SK-N-SH (cell line): ENCODE measurements at regions not wholly inside any gene's neighbourhood (a gene's known extent, or its start where the extent isn't known, plus 50 kb on each side); places are given as distances from the start of the nearest gene placed in this dataset.
"Not testable (repeated sequence)": the region's sequence is repeated elsewhere in the genome, so short reads cannot be mapped to it uniquely, and the experiment has no call there.

Experiments
- CTCF ChIA-PET: fragments of 300-600, 350-600 bp; formaldehyde crosslinking; extraction: SDS; loops from one replicate; lab custom pipeline; 2021; lab: Yijun Ruan, JAX
- POLR2A ChIA-PET: fragments of 350-600 bp; sonication (Branson Sonifier 250); formaldehyde crosslinking; extraction: SDS; loops from one replicate; lab custom pipeline; 2020; ENCODE audit warnings: antibody characterized with exemption, inconsistent platforms; lab: Yijun Ruan, JAX
- DNase-seq: peaks from one replicate; pipeline ENCODE4 v3.0.0; 2012
- H2AFZ ChIP-seq: fragments of 200-600 bp; sonication (generic); 2 replicates; pipeline ENCODE4 v1.8.1; 2016; ENCODE audit warnings: antibody characterized with exemption, mild to moderate bottlenecking, low read depth
- H3F3A ChIP-seq: fragments of 200-600 bp; sonication (generic); replicated peaks from 2 replicates; pipeline ENCODE3; 2016; ENCODE audit warnings: antibody characterized with exemption, mild to moderate bottlenecking; ENCODE audit not compliant: insufficient read depth
- H3K27ac ChIP-seq, 2 experiments: fragments of 200-500 bp in 1 of 2; fragments of 200-600 bp in 1 of 2; sonication (Bioruptor generic) in 1 of 2; sonication (generic), shearing (Covaris generic) in 1 of 2; 2 replicates each; pipeline versions ENCODE4 v1.5.1 to v1.6.1; 2014 to 2016; ENCODE audit warnings: low read depth in 2 of 2, inconsistent platforms in 1 of 2, low read length in 1 of 2, mild to moderate bottlenecking in 1 of 2, mixed read lengths in 1 of 2
- H3K27me3 ChIP-seq: fragments of 200-600 bp; sonication (generic), shearing (Covaris generic); 2 replicates; pipeline ENCODE4 v1.6.1; 2016; ENCODE audit warnings: mixed run types; ENCODE audit not compliant: insufficient read depth
- H3K36me3 ChIP-seq, 2 experiments: fragments of 200-500 bp in 1 of 2; fragments of 200-600 bp in 1 of 2; sonication (Bioruptor generic) in 1 of 2; sonication (generic) in 1 of 2; replicated peaks in 1 of 2; 2 replicates each; pipeline versions ENCODE3 to v1.5.1; 2014 to 2016; ENCODE audit warnings: low read length in 1 of 2, mild to moderate bottlenecking in 1 of 2; ENCODE audit not compliant: insufficient read depth in 2 of 2, control insufficient read depth in 1 of 2
- H3K4me1 ChIP-seq, 2 experiments: fragments of 200-500 bp in 1 of 2; fragments of 200-600 bp in 1 of 2; sonication (Bioruptor generic) in 1 of 2; sonication (generic), shearing (Covaris generic) in 1 of 2; 2 replicates each; pipeline versions ENCODE4 v1.5.1 to v1.6.1; 2014 to 2016; ENCODE audit warnings: low read depth in 1 of 2, low read length in 1 of 2, mixed run types in 1 of 2; ENCODE audit not compliant: insufficient read depth in 2 of 2, control insufficient read depth in 1 of 2
- H3K4me2 ChIP-seq: fragments of 200-600 bp; sonication (generic), shearing (Covaris generic); 2 replicates; pipeline ENCODE4 v1.6.1; 2017; ENCODE audit warnings: mixed run types
- H3K4me3 ChIP-seq, 2 experiments: fragments of 200-500 bp in 1 of 2; fragments of 200-600 bp in 1 of 2; sonication (Bioruptor generic) in 1 of 2; sonication (generic), shearing (Covaris generic) in 1 of 2; 2 replicates each; pipeline versions ENCODE4 v1.5.1 to v1.8.1; 2014 to 2016; ENCODE audit warnings: low read depth in 2 of 2, inconsistent platforms in 1 of 2, low read length in 1 of 2, mild to moderate bottlenecking in 1 of 2, mixed read lengths in 1 of 2, moderate library complexity in 1 of 2
- H3K79me2 ChIP-seq: fragments of 200-600 bp; sonication (generic); 2 replicates; pipeline ENCODE4 v1.8.1; 2017; ENCODE audit warnings: mild to moderate bottlenecking; ENCODE audit not compliant: insufficient read depth
- H3K9ac ChIP-seq: fragments of 200-600 bp; sonication (generic); 2 replicates; pipeline ENCODE4 v1.6.1; 2017; ENCODE audit warnings: mixed run types
- H3K9me2 ChIP-seq: fragments of 200-600 bp; sonication (generic); 2 replicates; pipeline ENCODE4 v1.6.1; 2017; ENCODE audit warnings: mixed run types
- H3K9me3 ChIP-seq: fragments of 200-600 bp; sonication (generic); 2 replicates; pipeline ENCODE4 v1.6.1; 2017; ENCODE audit warnings: mixed run types, mild to moderate bottlenecking, moderate library complexity
- H4K20me1 ChIP-seq: fragments of 200-600 bp; sonication (generic); 2 replicates; pipeline ENCODE4 v1.6.1; 2017; ENCODE audit warnings: mild to moderate bottlenecking, mixed run types; ENCODE audit not compliant: insufficient read depth
- CTCF ChIP-seq: fragments of 200-600 bp; sonication (generic); IDR thresholded peaks from 2 replicates; pipeline ENCODE4 v1.6.1; 2017; ENCODE audit warnings: antibody characterized with exemption, mild to moderate bottlenecking, moderate library complexity
- WGBS: methylation state at CpG from one replicate; pipeline ENCODE4 v1.1.6; 2017; ENCODE audit warnings: low lambda C conversion rate; 5-methylcytosine and 5-hydroxymethylcytosine counted together

DNA sequence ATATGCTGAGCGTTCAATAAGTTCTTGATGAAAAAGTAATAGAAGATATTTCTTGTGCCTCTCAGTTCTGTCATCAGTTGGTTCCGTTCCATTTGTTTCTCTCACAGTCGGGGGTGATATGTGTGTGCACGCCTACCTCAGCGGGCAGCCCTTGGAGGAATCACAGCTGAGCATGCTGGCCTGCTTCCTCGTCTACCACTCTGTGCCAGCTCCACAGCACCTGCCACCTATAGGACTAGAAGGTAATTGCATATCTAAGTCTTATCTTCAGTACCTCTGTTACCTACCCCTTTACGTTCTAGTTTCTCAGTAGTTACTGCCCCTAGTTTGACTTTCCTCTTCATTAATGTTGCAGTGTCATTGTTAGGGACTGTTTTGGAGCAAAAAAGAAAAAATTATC lies 171.7 kb upstream of the PLGLB1 start:
- POLR2A ChIA-PET, H2AFZ ChIP-seq, H3K4me3 ChIP-seq, H3K79me2 ChIP-seq, H3K27ac ChIP-seq, H3K27me3 ChIP-seq, CTCF ChIA-PET, H3K9me2 ChIP-seq, H3K4me2 ChIP-seq, H3F3A ChIP-seq, H4K20me1 ChIP-seq, DNase-seq, H3K36me3 ChIP-seq, H3K9me3 ChIP-seq, H3K9ac ChIP-seq, H3K4me1 ChIP-seq: not testable (repeated sequence)
- 33% methylated on average over 2 of the region's 7 CpGs for WGBS
- 0 out of 2 replicates have a peak, but pooled peaks have one; percentile 17 for TF ChIP-seq CTCF

GRCh38 chr2:87194254-87194999 lies 172.8 kb upstream of the PLGLB1 start:
- H4K20me1 ChIP-seq, H3K9me3 ChIP-seq, CTCF ChIA-PET, H3K27ac ChIP-seq, H3K9ac ChIP-seq, H3K9me2 ChIP-seq, H3F3A ChIP-seq, DNase-seq, H3K27me3 ChIP-seq, H3K4me1 ChIP-seq, H3K79me2 ChIP-seq, H3K4me2 ChIP-seq, H3K4me3 ChIP-seq, H3K36me3 ChIP-seq, H2AFZ ChIP-seq, POLR2A ChIA-PET: not testable (repeated sequence)
- WGBS, result 20% methylated on average over 1 of the region's 2 CpGs

- H2AFZ ChIP-seq, H3K9ac ChIP-seq, H3K27me3 ChIP-seq, H3K27ac ChIP-seq, H3K4me3 ChIP-seq, H3K9me3 ChIP-seq, DNase-seq, H3K9me2 ChIP-seq, H4K20me1 ChIP-seq, H3K4me1 ChIP-seq, H3F3A ChIP-seq, POLR2A ChIA-PET, H3K36me3 ChIP-seq, CTCF ChIA-PET, H3K79me2 ChIP-seq, H3K4me2 ChIP-seq: not testable (repeated sequence)
- WGBS, result 76% methylated on average over 2 of the region's 3 CpGs
Measured at GRCh38 chr2:87196720-87197388, 175.2 kb upstream of the PLGLB1 start.

DNA sequence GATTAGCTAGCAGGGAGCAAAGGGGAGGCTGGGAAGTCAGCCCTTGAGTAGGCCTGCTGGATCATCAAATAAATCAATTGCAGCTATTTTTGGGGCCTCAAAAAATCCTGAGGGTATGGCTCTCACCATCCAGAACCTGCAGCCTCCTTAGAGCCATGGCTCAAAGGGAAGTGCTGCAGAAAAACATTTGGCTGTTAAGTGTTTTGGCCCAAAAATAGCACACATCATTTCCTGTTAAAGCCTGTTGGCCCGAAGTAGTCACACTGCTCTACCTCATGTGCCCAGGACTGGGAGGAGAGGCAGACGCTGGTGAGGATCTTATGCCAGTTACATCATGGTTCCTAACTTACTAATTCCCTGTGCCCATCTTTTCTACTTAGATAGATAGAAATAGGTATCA lies 176.8 kb upstream of the PLGLB1 start:
- H3K4me2 ChIP-seq, H3K9me3 ChIP-seq, CTCF ChIA-PET, H3K9me2 ChIP-seq, H3K4me3 ChIP-seq, DNase-seq, H3K79me2 ChIP-seq, POLR2A ChIA-PET, H2AFZ ChIP-seq, H3K27me3 ChIP-seq, H4K20me1 ChIP-seq, H3K27ac ChIP-seq, H3K4me1 ChIP-seq, H3K9ac ChIP-seq, H3F3A ChIP-seq, H3K36me3 ChIP-seq: not testable (repeated sequence)
- WGBS, result 36% methylated on average over 2 of the region's 2 CpGs

DNA sequence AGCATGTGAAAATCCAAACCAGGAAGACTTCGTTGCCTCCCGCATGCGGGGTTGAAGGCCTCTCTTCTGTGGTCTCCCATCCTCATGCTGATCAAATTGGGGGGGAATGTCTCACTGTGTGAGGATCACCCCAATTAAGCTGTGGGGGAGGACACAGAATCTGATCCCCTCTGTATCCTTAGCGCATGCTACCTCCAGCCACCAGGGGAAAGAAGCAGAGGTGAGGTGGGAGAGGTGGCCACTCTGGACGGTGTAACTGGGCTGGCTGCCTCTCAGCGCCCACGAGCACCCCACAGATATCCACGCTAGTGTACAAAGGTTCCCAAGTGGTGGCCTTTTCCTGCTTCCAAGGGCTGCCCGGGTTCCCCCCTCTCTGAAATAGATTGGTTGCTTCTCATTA lies 177.6 kb upstream of the PLGLB1 start:
- H3K36me3 ChIP-seq, H3K9me3 ChIP-seq, H3K27me3 ChIP-seq, POLR2A ChIA-PET, H3K9me2 ChIP-seq, H3K79me2 ChIP-seq, H3K9ac ChIP-seq, H3F3A ChIP-seq, DNase-seq, H3K4me1 ChIP-seq, H3K4me3 ChIP-seq, H2AFZ ChIP-seq, H3K27ac ChIP-seq, H4K20me1 ChIP-seq, H3K4me2 ChIP-seq, CTCF ChIA-PET: not testable (repeated sequence)
- 30% methylated on average over 2 of the region's 9 CpGs for WGBS
